Fibroblast of skin of left quadriceps (primary cell): ENCODE measurements at regions not wholly inside any gene's neighbourhood (a gene's known extent, or its start where the extent isn't known, plus 50 kb on each side); places are given as distances from the start of the nearest gene placed in this dataset.
A peak's percentile ranks its signal among the peaks of the same experiment; 100 is the strongest.
"Not testable (repeated sequence)": the region's sequence is repeated elsewhere in the genome, so short reads cannot be mapped to it uniquely, and the experiment has no call there.

Source experiments
- DNase-seq, 2 experiments: peaks; one replicate each; pipeline ENCODE4 v3.0.0-alpha.2; 2013; ENCODE audit warnings: low read depth in 2 of 2

DNA sequence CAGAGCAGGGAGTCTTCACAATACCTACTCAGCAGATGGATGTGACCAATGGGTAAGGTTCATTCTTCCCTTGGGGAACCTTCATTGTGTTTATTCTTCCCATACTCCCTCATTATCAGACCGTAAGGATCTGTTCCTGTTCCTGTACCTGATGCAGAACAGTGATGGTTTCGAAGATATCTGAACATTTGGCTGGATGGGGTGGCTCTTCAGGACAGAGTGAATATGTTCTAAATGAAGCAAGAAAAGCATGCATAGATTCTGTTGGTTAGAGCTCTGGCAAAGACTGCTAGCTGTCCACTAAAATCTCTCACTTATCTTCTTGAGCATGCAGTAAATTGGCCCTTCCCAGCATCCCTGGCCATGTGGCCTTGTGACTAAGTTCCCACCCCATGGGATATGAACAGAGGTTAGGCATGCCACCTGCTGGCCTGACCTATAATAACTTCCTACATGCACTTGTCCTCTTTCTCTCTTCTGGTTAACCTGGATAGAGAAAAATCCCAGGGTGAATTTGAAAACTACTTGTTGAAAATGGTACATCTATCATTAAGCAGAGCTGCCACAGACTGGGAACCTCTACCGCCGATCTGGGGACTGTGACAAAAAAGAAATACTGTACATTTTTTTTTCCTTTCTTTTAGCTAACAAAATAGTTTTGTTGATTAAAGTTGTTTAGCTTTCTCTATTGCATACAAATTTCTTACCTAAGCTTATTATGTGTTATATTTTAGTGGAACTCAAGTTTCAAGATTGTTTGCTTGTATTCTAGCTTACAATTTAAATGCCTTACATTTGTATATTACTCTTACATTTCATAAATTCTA lies 60.0 kb upstream of the BANK1 start:
- peak; percentile 31 to 40 for DNase-seq

DNA sequence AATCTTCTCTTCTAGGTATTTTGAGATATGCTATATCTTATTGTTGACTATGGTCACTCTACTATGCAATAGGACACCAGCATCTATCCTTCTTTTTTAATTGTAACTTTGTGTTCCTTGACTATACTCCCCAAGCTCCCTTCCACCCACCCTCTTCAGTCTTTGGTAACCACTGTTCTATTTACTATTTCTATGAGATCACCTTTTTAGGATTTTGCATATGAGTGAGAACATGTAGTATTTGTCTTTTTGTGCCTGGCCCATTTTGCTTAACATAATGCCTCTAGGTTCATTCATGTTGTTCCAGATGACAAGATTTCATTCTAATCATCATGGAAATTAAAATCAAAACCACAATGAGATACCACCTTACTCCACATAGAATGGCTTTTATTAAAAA lies 63.3 kb upstream of the BANK1 start:
- DNase-seq = no peak

DNA sequence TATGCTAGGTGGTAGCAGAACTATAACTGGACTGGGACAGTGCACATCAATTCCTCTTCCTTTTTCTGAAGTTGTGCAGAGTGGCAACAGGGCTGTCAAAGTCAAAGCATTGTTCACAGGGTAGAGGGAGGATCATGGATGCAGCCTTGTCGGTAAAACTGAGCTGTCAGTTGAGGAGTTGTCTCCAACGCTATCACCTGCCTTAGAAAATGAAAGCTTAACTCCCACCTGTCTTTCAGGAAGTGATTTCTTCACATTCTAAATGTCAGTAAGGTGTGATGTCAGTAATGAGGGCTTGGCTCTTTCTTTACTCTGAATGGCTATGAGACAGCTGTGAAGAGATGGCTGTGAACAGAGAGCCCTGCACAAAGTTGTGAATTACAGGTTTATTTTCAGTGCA lies 66.4 kb upstream of the BANK1 start:
- DNase-seq = no peak

DNA sequence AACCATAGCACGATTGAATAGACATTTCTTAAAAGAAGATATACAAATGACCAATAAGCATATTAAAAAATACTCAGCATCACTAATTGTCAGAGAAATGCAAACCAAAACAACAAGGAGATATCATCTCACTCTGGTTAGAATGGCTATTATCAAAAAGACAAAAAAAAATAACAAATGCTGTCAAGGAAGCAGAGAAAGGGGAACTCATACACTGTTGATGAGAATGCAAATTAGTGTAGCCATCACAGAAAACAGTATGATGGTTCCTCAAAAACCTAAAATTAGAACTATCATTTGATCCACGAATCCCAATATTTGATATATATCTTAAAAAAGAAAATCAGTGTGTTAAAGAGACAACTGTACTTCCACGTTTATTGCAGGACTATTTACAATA lies 71.7 kb upstream of the BANK1 start:
- no peak for DNase-seq

DNA sequence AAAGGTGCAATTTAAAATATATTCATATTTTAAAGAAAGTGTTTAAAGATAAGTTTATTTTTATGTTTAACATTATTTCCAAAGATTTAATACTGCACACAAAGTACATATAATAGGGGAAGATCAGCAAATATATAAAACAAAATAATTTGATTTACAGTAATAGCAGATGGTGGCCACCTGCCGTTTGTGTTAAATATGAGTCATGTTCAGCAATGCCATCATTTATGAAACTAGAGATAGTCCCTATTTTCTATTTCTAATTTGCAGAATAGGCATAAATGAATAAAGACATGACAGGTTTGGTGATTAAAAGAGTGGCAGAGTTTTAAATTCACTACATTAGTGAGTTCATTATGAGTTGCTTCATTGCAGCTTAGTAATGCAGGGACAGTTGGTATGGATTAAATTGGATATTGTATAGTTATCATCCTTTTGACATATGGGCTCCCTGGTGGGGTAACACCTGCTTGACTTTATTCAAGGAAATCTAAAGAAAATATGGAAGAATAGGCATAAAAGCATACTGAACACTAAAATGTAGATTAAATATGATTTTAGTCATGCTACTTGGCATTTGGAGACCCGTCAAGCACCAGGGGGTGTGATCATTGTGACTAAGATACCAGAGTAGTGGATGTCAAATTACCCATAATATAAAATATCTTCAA lies 78.8 kb upstream of the BANK1 start:
- no peak for DNase-seq

DNA sequence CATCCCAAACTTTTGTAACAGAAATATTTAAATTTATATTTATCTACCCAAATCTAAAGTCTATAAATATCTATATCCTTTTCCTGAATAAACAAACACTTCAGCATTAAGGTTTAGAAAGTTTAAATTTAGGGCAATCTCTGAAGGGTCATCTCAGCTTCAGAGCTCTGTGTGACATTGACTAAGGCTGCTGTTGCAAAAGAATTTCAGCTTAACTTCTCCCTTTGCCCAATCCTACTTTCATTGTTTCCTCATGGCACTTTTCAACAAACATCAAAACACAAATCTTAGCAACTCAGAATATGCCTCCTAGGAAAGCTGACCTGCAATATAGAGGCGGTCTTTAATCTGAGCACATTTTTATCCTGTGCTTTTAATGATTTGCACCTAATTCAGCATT lies 79.7 kb upstream of the BANK1 start:
- no peak for DNase-seq

DNA sequence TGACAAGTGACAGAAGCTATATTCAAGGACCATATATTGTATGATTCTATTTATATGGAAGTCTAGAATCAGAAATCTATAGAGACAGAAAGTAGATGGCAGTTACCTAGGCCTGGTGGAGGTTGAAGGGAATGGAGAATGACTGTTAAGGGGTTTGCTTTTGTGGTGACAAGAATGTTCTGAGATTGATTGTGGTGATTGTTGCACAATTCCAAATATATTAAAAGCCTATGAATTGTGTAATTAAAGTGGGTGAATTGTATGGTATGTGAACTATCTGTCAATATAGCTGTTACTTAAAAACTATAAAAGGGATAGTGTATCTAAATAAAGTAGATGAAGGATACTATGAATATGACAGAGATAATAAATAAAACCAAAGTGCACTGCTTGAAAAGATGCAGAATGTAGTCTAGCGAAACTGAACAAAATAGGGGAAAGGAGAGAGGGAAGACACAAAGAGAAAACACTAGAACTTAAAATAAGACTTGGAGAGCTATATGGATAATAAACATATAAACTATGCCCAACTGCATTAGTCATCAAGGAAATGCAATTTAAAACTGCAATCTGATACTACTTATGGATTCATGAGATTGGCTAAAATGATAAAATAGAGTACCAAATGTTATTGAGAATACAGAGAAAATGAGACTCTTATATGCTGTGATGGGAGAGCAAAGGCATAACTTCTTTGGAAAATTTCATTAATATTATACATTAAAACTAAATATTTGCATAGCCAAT lies 82.1 kb upstream of the BANK1 start:
- DNase-seq = peak in 1 of 2 experiments; percentile 2

DNA sequence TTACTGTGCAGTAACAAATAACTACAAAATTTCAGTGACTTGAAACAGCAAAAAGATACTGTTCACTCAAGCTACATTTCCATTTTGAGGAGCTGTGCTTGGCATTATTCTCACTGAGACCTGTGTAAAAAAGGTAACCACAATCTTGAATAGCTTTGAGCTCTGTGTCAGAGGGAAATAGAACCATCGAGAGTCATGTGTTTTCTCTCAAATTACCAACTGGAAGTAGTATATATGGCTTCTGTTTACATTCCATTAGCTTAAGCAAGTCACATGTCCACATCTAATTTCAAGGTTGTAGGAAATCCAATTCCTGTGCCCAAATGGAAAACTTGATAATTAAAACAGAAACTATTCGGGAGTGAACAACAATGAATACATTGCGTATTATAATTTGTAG lies 82.9 kb upstream of the BANK1 start:
- no peak for DNase-seq

DNA sequence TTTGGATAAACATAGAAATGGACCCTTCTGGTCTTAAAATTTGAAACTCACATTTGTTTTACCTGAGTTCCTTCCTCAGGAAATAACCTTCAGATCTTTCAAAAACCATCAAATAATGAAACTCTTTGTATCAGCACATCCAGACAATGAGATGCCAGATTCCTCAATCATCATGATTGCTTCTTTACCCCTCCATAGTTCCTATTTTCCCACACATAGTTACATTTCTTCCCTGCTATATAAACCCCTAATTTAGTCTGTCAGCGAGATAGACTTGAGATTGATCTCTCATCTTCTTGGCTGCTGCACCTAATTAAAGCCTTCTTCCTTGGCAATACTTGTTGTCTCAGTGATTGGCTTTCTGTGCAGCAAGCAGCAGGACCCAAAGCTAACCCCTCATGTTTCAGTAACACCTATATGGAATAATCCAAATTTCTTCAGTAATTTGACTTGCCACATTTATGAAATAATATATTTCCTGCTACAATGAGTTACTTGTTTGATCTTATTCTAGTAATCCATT lies 83.9 kb upstream of the BANK1 start:
- DNase-seq = no peak

DNA sequence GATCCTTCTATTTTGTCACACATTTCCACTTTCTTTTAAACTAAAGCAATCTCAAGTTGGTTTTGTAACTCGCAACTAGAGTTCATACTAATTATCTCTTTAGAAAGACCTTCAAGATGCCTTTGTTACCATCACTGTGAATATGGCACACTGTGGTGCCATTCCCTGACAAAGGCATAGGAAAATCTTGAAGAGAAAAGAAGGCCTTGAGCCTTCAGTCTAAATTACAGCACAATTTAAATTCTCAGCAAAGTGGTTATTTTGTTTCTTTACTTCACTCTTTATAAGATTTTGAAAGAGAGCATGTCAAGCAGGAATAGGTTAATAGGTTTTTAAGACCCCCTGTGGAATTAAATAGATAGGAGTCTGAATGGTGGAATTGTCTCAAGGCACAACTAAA lies 89.0 kb upstream of the BANK1 start:
- no peak for DNase-seq

DNA sequence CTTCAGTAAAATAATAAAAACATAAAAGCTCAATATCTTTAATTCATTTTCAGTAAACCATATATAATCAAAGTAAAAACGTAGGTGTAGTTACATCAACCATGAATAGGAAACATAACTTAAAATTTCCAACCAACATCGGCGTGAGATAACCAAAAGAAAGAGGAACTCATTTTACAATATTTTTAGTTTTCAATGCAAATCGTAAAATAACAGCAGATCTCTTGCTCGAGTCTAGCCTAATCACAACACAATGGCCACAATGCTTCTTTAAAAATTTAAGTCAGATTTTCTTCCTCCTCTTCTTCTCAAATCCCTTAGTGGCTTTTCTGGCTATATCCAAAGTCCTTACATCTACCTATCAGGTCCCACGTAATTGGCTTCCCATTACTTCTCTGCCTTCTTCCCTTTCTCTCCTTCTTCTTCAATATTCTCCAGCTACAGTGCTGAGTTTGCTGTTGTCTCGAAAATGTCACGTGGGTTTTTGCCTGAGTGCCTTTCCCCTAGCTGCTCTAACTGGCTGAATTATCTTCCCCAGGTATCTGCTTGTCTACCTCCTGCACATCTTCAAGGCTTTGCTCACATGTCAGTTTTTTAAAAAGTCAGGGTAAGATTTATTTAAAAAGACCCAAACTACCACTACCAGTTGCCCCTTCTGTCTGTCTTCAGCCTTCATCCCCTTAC lies 90.9 kb upstream of the BANK1 start:
- no peak for DNase-seq

DNA sequence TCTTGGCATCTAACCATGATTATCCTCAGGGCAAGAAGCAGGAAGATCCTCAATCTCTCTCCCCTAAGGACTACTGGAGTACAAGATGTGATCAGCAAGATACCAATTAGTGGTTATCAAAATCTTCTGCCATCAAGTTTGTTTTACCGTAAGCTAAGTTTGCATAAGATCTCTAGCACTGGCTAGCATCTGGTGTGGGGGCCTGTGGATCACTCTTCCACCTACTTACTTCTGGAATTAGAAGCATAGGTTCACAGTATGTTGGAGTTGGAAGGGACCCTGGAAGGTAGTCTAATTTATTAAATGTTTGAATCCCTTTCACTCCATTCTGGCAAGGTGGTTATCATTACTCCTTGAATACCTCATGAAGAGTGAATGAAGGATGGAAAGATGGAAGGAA lies 93.3 kb upstream of the BANK1 start:
- DNase-seq = no peak

DNA sequence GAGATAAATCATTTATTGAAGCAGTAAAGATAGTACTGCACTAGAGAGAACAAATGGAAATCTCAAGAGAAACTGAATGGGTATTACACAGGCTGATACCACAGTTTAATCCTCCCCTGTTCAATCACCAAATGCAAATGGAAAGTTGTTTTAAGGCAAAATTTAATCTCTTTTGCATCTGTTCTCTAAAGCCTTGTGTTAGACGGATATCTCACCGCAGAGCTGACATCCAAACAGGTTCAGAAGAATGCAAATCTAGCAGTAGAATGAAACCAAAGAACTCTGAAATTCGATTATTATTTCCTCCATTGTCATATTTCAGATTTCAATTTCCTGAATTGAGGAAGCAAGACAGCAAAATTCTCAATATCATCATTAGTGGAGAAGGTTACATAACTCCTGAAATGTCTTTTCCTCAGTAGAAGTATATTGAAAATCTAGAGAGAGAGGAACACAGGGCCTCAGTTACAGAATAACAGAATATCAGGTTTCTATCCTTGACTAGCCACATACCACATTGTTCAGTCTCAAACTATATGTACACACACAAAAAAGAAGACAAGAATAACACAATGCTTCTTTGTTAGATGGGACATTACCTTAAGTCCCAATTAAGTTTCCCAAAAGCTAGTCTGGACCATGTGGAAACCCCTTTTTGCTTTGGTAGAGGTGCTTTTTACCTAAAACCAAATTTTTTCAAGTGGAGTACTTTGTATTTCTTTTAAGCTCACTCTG lies 94.1 kb upstream of the BANK1 start:
- no peak for DNase-seq

DNA sequence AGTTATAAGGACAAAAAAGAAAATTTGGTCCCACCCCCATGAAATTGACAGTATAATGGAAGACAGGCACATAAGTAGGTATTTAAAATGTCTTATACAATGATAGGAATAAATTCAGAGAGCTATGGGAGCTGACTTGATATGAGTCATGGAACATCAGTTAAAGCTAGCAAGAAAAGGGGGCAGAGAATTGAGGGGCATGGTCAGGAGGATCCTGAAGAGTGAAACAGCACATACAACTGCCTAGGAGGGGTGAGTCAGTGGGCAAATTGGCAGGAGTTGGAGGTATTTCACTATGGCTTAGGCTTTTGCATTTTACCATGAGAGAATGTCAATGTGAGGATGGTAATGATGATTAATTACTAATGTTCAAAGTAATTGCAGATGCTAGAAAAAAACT lies 95.4 kb upstream of the BANK1 start:
- no peak for DNase-seq

DNA sequence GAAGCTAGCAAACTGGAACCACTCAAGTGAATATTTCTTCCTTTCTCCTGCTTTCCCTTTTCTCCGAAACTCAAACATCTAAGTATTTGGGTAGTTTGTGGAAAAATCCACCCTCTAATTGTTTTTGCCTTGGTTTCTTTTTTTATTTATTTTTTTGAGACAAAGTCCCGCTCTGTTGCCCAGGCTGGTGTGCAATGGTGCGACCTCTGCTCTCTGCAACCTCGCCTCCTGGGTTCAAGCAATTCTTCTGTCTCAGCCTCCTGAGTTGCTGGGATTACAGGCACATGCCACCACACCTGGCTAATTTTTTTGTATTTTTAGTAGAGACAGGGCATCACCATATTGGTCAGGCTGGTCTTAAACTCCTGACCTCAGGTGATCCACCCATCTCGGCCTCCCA lies 96.1 kb upstream of the BANK1 start:
- DNase-seq = not testable (repeated sequence)

DNA sequence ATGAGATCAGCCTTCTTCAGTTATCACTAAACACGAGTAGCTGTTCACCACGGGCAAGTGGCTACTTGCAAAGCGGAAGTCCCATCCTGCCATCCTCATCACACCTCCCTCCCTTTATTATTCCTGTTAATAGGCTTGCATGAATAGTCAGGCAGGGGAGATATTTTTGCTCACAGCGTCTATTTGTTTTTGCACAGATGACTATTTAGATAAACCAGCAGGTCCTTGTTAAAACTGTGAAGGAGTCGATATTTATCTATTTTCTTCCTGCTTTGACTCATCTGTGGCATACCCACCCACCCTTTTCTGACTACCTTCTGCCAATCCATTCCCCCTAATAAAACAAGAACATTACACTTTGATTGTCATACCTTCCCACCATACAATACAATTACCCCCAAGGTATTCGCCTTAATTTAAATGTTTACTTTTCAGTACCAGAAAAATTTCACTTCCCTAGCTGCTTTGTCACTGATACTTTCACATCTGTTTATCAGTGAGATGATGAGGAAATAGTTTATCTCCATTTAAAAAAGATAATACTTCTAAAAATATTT lies 96.6 kb upstream of the BANK1 start:
- DNase-seq = no peak

DNA sequence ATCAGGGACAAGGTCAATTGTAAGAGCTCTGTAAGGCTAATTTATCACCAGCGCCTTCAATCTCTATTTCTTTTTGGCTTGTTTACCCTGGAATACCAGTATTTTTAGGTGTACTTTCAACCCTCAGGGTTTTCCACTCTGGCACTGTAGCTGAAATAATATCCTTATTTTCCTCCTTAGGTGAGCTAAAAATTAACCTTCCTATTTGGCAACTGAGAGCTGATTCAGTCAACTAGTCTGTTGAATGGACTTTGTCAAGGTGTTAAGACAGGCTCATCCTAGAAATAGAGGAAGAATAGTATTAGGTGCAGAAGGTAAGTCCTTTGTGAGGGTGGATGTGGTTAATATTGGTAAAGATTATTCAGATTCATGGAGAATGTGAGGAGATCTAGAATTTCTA lies 101.3 kb upstream of the BANK1 start:
- DNase-seq = no peak

DNA sequence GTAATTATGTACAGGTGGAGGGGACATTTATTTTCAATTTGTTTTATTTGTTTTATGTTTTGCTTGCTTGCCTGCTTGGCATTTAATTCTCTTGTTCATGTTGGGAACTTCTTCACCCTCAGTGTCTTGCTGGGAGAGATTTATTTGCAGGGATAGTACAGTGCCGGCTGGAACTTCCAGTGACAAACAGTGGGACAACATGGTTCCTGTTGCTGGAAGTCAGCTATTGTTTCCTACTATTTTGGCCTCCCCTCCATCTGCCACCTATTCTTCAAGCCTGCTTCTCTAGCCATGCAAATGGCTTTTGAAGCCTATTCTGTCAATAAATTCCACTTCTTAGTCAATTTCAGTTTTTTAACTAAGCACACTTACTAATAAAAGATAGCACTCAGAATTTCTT lies 105.4 kb upstream of the BANK1 start:
- DNase-seq = no peak

DNA sequence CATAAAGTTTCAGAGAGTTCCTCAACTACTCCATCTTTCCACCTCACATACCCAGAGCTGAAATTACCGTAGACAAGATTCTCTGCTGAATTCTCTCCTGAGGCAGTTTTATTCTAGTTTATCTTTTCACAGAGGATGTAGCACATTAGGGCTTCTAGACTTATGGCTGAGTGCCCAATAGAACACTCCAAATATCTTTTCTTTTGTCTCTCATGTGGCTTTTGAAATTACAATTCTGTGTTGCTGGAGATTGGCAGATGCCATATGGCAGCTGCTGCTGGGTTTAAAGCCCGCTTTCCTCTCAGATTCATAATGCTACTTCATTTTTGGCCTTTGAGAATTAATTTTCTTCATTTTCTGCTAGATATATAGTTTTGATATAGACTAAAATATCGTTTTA lies 107.6 kb upstream of the BANK1 start:
- no peak for DNase-seq

DNA sequence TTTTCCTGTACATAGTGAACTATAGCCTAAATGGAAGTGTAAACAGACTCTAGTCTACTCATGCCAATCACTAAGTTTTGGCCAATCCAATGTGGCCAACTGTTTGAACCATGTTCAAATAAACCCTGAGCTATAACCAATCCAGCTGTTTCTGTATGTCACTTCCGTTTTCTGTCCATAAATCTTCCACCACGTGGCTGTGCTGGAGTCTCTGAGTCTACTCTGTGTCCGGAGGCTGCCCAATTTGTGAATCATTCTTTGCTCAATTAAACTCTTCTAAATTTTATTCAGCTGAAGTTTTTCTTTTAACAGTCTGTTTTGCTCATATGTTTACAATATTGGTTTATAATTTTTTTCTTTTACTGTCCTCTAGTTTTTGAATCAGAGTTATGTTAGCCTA lies 112.3 kb upstream of the BANK1 start:
- DNase-seq = no peak

DNA sequence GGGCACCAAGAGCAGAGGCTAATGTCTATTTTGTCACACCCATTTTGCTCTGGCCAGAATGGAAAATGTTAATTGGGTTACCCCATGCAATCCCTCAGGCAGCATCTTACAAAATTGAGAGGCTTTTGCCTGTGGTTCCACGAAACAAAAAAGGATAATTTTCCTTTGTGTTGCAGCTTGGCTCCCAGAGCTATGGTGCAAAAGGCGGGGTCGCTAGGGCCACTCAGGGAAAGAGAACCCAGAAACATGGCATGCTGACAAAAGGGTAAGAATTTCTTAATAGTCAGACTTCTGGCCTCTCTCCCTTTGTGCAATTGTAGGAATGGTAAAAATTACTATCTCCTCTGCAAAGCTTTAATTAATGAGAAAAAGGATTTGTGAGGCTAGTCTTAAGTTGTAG lies 119.6 kb upstream of the BANK1 start:
- no peak for DNase-seq
